ENCODE measurements at regions not wholly inside any gene's neighbourhood (a gene's known extent, or its start where the extent isn't known, plus 50 kb on each side); places are given as distances from the start of the nearest gene placed in this dataset.

GRCh38 chr13:105737688-105738087 is 797.8 kb downstream of the EFNB2 start:
- TF ChIP-seq EZH2 (IDR thresholded peaks at IDR 0.05; ENCODE audit: insufficient read depth, poor library complexity, severe bottlenecking), result no peak
- no peak for TF ChIP-seq EZH2phosphoT487 (IDR thresholded peaks at IDR 0.05; ENCODE audit: insufficient read depth, low read depth)
